ENCODE measurements at regions not wholly inside any gene's neighbourhood (a gene's known extent, or its start where the extent isn't known, plus 50 kb on each side); places are given as distances from the start of the nearest gene placed in this dataset.

GRCh38 chr4:183763990-183764754 lies 105.1 kb downstream of the TRAPPC11 start:
- DNase-seq (ENCODE audit: low read depth in 3 of 3, low spot score in 2 of 3), result no peak

- DNase-seq (ENCODE audit: low read depth in 3 of 3, low spot score in 2 of 3), result no peak
Measured at GRCh38 chr4:183765251-183765911, 106.3 kb downstream of the TRAPPC11 start.

- DNase-seq (ENCODE audit: low read depth in 3 of 3, low spot score in 2 of 3), result no peak
Measured at GRCh38 chr4:183766140-183766539, 107.0 kb downstream of the TRAPPC11 start.

GRCh38 chr4:183770906-183771305 lies 111.8 kb downstream of the TRAPPC11 start:
- DNase-seq (ENCODE audit: low read depth in 3 of 3, low spot score in 2 of 3), result no peak

- DNase-seq (ENCODE audit: low read depth in 3 of 3, low spot score in 2 of 3), result no peak
Measured at GRCh38 chr4:183772361-183772760, 113.3 kb downstream of the TRAPPC11 start.

GRCh38 chr4:183773790-183774189 lies 114.7 kb downstream of the TRAPPC11 start:
- no peak for DNase-seq (ENCODE audit: low read depth in 3 of 3, low spot score in 2 of 3)

GRCh38 chr4:183783306-183783705 lies 121.8 kb upstream of the STOX2 start:
- no peak for DNase-seq (ENCODE audit: low read depth in 3 of 3, low spot score in 2 of 3)

GRCh38 chr4:183783991-183784553 lies 121.0 kb upstream of the STOX2 start:
- DNase-seq (ENCODE audit: low read depth in 3 of 3, low spot score in 2 of 3), result no peak

- no peak for DNase-seq (ENCODE audit: low read depth in 3 of 3, low spot score in 2 of 3)
Measured at GRCh38 chr4:183788308-183788905, 116.7 kb upstream of the STOX2 start.

GRCh38 chr4:183789657-183790056 lies 115.5 kb upstream of the STOX2 start:
- DNase-seq (ENCODE audit: low read depth in 3 of 3, low spot score in 2 of 3), result no peak

GRCh38 chr4:183790661-183791060 lies 114.4 kb upstream of the STOX2 start:
- DNase-seq (ENCODE audit: low read depth in 3 of 3, low spot score in 2 of 3), result no peak

- no peak for DNase-seq (ENCODE audit: low read depth in 3 of 3, low spot score in 2 of 3)
Measured at GRCh38 chr4:183797011-183797444, 108.1 kb upstream of the STOX2 start.

GRCh38 chr4:183797445-183798300 lies 107.4 kb upstream of the STOX2 start:
- no peak for DNase-seq (ENCODE audit: low read depth in 3 of 3, low spot score in 2 of 3)

- DNase-seq (ENCODE audit: low read depth in 3 of 3, low spot score in 2 of 3), result no peak
Measured at GRCh38 chr4:183798301-183799253, 106.5 kb upstream of the STOX2 start.

- no peak for DNase-seq (ENCODE audit: low read depth in 3 of 3, low spot score in 2 of 3)
Measured at GRCh38 chr4:183801457-183802165, 103.5 kb upstream of the STOX2 start.

GRCh38 chr4:183806341-183806740 lies 98.8 kb upstream of the STOX2 start:
- DNase-seq (ENCODE audit: low read depth in 3 of 3, low spot score in 2 of 3), result no peak

- DNase-seq (ENCODE audit: low read depth in 3 of 3, low spot score in 2 of 3), result no peak
Measured at GRCh38 chr4:183807420-183808096, 97.5 kb upstream of the STOX2 start.

GRCh38 chr4:183808097-183808456 lies 97.0 kb upstream of the STOX2 start:
- no peak for DNase-seq (ENCODE audit: low read depth in 3 of 3, low spot score in 2 of 3)

All from right renal cortex interstitium (tissue), 3 donors.